ENCODE measurements at regions not wholly inside any gene's neighbourhood (a gene's known extent, or its start where the extent isn't known, plus 50 kb on each side); places are given as distances from the start of the nearest gene placed in this dataset.

GRCh38 chr12:43126652-43127375, 425.2 kb downstream of the ADAMTS20 start:
- ATAC-seq (ENCODE audit: low FRiP score) = no peak
- 91 to 96% methylated on average over 2 of the region's 2 CpGs for WGBS, 2 donors

GRCh38 chr12:43123461-43123860, 428.5 kb downstream of the ADAMTS20 start:
- no peaks in the 10 kb centered on the region for H3K9me3 ChIP-seq (ENCODE audit: control insufficient read depth, low read length)
- no peaks in the 10 kb centered on the region for H3K27me3 ChIP-seq (ENCODE audit: control insufficient read depth in 1 of 2, insufficient read depth in 2 of 2, low read length in 1 of 2)
- DNase-seq (no peak), ATAC-seq (ENCODE audit: low FRiP score) (no peak)
- no peaks in the 10 kb centered on the region for H3K4me1 ChIP-seq (ENCODE audit: control insufficient read depth in 1 of 2, insufficient read depth in 2 of 2, low read length in 2 of 2)
- intact Hi-C loops (cut with DNase I) = no loop called here
- H3K36me3 ChIP-seq (ENCODE audit: control insufficient read depth in 1 of 2, insufficient read depth in 2 of 2, low read length in 1 of 2) = no peaks in the 10 kb centered on the region
- H3K27ac ChIP-seq (ENCODE audit: low read depth in 1 of 2, low read length in 2 of 2) = no peak overlapping the region
- no peak overlapping the region for H3K4me3 ChIP-seq (ENCODE audit: low read length in 2 of 2)

More at GRCh38 chr12:43126652-43127375, 425.2 kb downstream of the ADAMTS20 start:
- Histone ChIP-seq H3K4me1 (ENCODE audit: control insufficient read depth in 1 of 2, insufficient read depth in 2 of 2, low read length in 2 of 2) (peaks cover 0 to 2% of the 10 kb centered on the region in 2 donors), H3K27me3 (ENCODE audit: control insufficient read depth in 1 of 2, insufficient read depth in 2 of 2, low read length in 1 of 2) (no peaks in the 10 kb centered on the region), H3K4me3 (ENCODE audit: low read length in 2 of 2) (no peak overlapping the region), H3K9me3 (ENCODE audit: control insufficient read depth, low read length) (no peaks in the 10 kb centered on the region), H3K27ac (ENCODE audit: low read depth in 1 of 2, low read length in 2 of 2) (no peak overlapping the region), H3K36me3 (ENCODE audit: control insufficient read depth in 1 of 2, insufficient read depth in 2 of 2, low read length in 1 of 2) (no peaks in the 10 kb centered on the region)
- intact Hi-C loops (cut with DNase I) = no loop called here
- DNase-seq = no peak

GRCh38 chr12:43120150-43120549, 431.9 kb downstream of the ADAMTS20 start:
- H3K9me3 ChIP-seq (ENCODE audit: control insufficient read depth, low read length) = no peaks in the 10 kb centered on the region
- DNase-seq (no peak), ATAC-seq (ENCODE audit: low FRiP score) (no peak)
- 87 to 95% methylated on average over 1 of the region's 1 CpG for WGBS, 2 donors
- intact Hi-C loops (cut with DNase I) = no loop called here
- no peak overlapping the region for H3K4me3 ChIP-seq (ENCODE audit: low read length in 2 of 2)
- no peaks in the 10 kb centered on the region for H3K27me3 ChIP-seq (ENCODE audit: control insufficient read depth in 1 of 2, insufficient read depth in 2 of 2, low read length in 1 of 2)
- H3K4me1 ChIP-seq (ENCODE audit: control insufficient read depth in 1 of 2, insufficient read depth in 2 of 2, low read length in 2 of 2) = no peaks in the 10 kb centered on the region
- no peak overlapping the region for H3K27ac ChIP-seq (ENCODE audit: low read depth in 1 of 2, low read length in 2 of 2)
- H3K36me3 ChIP-seq (ENCODE audit: control insufficient read depth in 1 of 2, insufficient read depth in 2 of 2, low read length in 1 of 2) = no peaks in the 10 kb centered on the region

GRCh38 chr12:43118881-43119280, 433.1 kb downstream of the ADAMTS20 start:
- H3K36me3 ChIP-seq (ENCODE audit: control insufficient read depth in 1 of 2, insufficient read depth in 2 of 2, low read length in 1 of 2) = no peaks in the 10 kb centered on the region
- H3K4me1 ChIP-seq (ENCODE audit: control insufficient read depth in 1 of 2, insufficient read depth in 2 of 2, low read length in 2 of 2) = no peaks in the 10 kb centered on the region
- H3K4me3 ChIP-seq (ENCODE audit: low read length in 2 of 2) = no peak overlapping the region
- DNase-seq = no peak
- no peaks in the 10 kb centered on the region for H3K9me3 ChIP-seq (ENCODE audit: control insufficient read depth, low read length)
- intact Hi-C loops (cut with DNase I) = no loop called here
- no peak for ATAC-seq (ENCODE audit: low FRiP score)
- H3K27ac ChIP-seq (ENCODE audit: low read depth in 1 of 2, low read length in 2 of 2) = no peak overlapping the region
- H3K27me3 ChIP-seq (ENCODE audit: control insufficient read depth in 1 of 2, insufficient read depth in 2 of 2, low read length in 1 of 2) = no peaks in the 10 kb centered on the region

GRCh38 chr12:43118234-43118633, 433.8 kb downstream of the ADAMTS20 start:
- H3K36me3 ChIP-seq (ENCODE audit: control insufficient read depth in 1 of 2, insufficient read depth in 2 of 2, low read length in 1 of 2) = no peaks in the 10 kb centered on the region
- no peaks in the 10 kb centered on the region for H3K27me3 ChIP-seq (ENCODE audit: control insufficient read depth in 1 of 2, insufficient read depth in 2 of 2, low read length in 1 of 2)
- no peaks in the 10 kb centered on the region for H3K4me1 ChIP-seq (ENCODE audit: control insufficient read depth in 1 of 2, insufficient read depth in 2 of 2, low read length in 2 of 2)
- DNase-seq (no peak), ATAC-seq (ENCODE audit: low FRiP score) (no peak)
- H3K27ac ChIP-seq (ENCODE audit: low read depth in 1 of 2, low read length in 2 of 2) = no peak overlapping the region
- intact Hi-C loops (cut with DNase I) = no loop called here
- H3K4me3 ChIP-seq (ENCODE audit: low read length in 2 of 2) = no peak overlapping the region
- H3K9me3 ChIP-seq (ENCODE audit: control insufficient read depth, low read length) = no peaks in the 10 kb centered on the region

- no peak for ATAC-seq (ENCODE audit: low FRiP score)
- Histone ChIP-seq H3K4me3 (ENCODE audit: low read length in 2 of 2) (no peak overlapping the region), H3K4me1 (ENCODE audit: control insufficient read depth in 1 of 2, insufficient read depth in 2 of 2, low read length in 2 of 2) (no peaks in the 10 kb centered on the region), H3K27me3 (ENCODE audit: control insufficient read depth in 1 of 2, insufficient read depth in 2 of 2, low read length in 1 of 2) (no peaks in the 10 kb centered on the region), H3K36me3 (ENCODE audit: control insufficient read depth in 1 of 2, insufficient read depth in 2 of 2, low read length in 1 of 2) (no peaks in the 10 kb centered on the region), H3K9me3 (ENCODE audit: control insufficient read depth, low read length) (no peaks in the 10 kb centered on the region), H3K27ac (ENCODE audit: low read depth in 1 of 2, low read length in 2 of 2) (no peak overlapping the region)
- intact Hi-C loops (cut with DNase I) = no loop called here
- no peak for DNase-seq
- 63 to 66% methylated on average over 3 of the region's 3 CpGs for WGBS, 2 donors
These were observed 434.6 kb downstream of the ADAMTS20 start for GRCh38 chr12:43117226-43117930.

GRCh38 chr12:43115441-43116160, 436.4 kb downstream of the ADAMTS20 start:
- H3K4me1 ChIP-seq (ENCODE audit: control insufficient read depth in 1 of 2, insufficient read depth in 2 of 2, low read length in 2 of 2) = no peaks in the 10 kb centered on the region
- WGBS, 2 donors = 96% methylated on average over 4 of the region's 4 CpGs
- DNase-seq = no peak

GRCh38 chr12:43114316-43114715, 437.7 kb downstream of the ADAMTS20 start:
- Histone ChIP-seq H3K4me1 (ENCODE audit: control insufficient read depth in 1 of 2, insufficient read depth in 2 of 2, low read length in 2 of 2) (no peaks in the 10 kb centered on the region), H3K4me3 (ENCODE audit: low read length in 2 of 2) (no peak overlapping the region), H3K27ac (ENCODE audit: low read depth in 1 of 2, low read length in 2 of 2) (no peak overlapping the region), H3K9me3 (ENCODE audit: control insufficient read depth, low read length) (no peaks in the 10 kb centered on the region), H3K36me3 (ENCODE audit: control insufficient read depth in 1 of 2, insufficient read depth in 2 of 2, low read length in 1 of 2) (no peaks in the 10 kb centered on the region), H3K27me3 (ENCODE audit: control insufficient read depth in 1 of 2, insufficient read depth in 2 of 2, low read length in 1 of 2) (no peaks in the 10 kb centered on the region)
- intact Hi-C loops (cut with DNase I) = no loop called here
- no peak for DNase-seq
- ATAC-seq (ENCODE audit: low FRiP score) = no peak
- WGBS, 2 donors = 96% methylated on average over 3 of the region's 3 CpGs

More at GRCh38 chr12:43115441-43116160, 436.4 kb downstream of the ADAMTS20 start:
- H3K27me3 ChIP-seq (ENCODE audit: control insufficient read depth in 1 of 2, insufficient read depth in 2 of 2, low read length in 1 of 2) = no peaks in the 10 kb centered on the region
- H3K27ac ChIP-seq (ENCODE audit: low read depth in 1 of 2, low read length in 2 of 2) = no peak overlapping the region
- H3K36me3 ChIP-seq (ENCODE audit: control insufficient read depth in 1 of 2, insufficient read depth in 2 of 2, low read length in 1 of 2) = no peaks in the 10 kb centered on the region
- H3K9me3 ChIP-seq (ENCODE audit: control insufficient read depth, low read length) = no peaks in the 10 kb centered on the region
- intact Hi-C loops (cut with DNase I) = no loop called here
- no peak for ATAC-seq (ENCODE audit: low FRiP score)
- H3K4me3 ChIP-seq (ENCODE audit: low read length in 2 of 2) = no peak overlapping the region

GRCh38 chr12:43113616-43114015, 438.4 kb downstream of the ADAMTS20 start:
- no peak for DNase-seq
- Histone ChIP-seq H3K27me3 (ENCODE audit: control insufficient read depth in 1 of 2, insufficient read depth in 2 of 2, low read length in 1 of 2) (no peaks in the 10 kb centered on the region), H3K4me1 (ENCODE audit: control insufficient read depth in 1 of 2, insufficient read depth in 2 of 2, low read length in 2 of 2) (no peaks in the 10 kb centered on the region), H3K9me3 (ENCODE audit: control insufficient read depth, low read length) (no peaks in the 10 kb centered on the region), H3K4me3 (ENCODE audit: low read length in 2 of 2) (no peak overlapping the region), H3K27ac (ENCODE audit: low read depth in 1 of 2, low read length in 2 of 2) (no peak overlapping the region), H3K36me3 (ENCODE audit: control insufficient read depth in 1 of 2, insufficient read depth in 2 of 2, low read length in 1 of 2) (no peaks in the 10 kb centered on the region)
- ATAC-seq (ENCODE audit: low FRiP score) = no peak
- 70 to 81% methylated on average over 4 of the region's 4 CpGs for WGBS, 2 donors
- intact Hi-C loops (cut with DNase I) = no loop called here
